ENCODE measurements at regions not wholly inside any gene's neighbourhood (a gene's known extent, or its start where the extent isn't known, plus 50 kb on each side); places are given as distances from the start of the nearest gene placed in this dataset.
"Not testable (repeated sequence)": the region's sequence is repeated elsewhere in the genome, so short reads cannot be mapped to it uniquely, and the experiment has no call there.

- H3K9me3 Mint-ChIP-seq (ENCODE audit: insufficient read depth); H3K4me3 Mint-ChIP-seq; H3K27ac Mint-ChIP-seq; POLR2A ChIA-PET; H3K27me3 Mint-ChIP-seq (ENCODE audit: low read depth); H3K4me1 Mint-ChIP-seq (ENCODE audit: low read depth); ATAC-seq; CTCF ChIA-PET; DNase-seq; H3K36me3 Mint-ChIP-seq (ENCODE audit: low read depth): not testable (repeated sequence)
Measured at GRCh38 chr4:119437515-119437914, 115.6 kb upstream of the FABP2 start.

- DNase-seq; H3K27me3 Mint-ChIP-seq (ENCODE audit: low read depth); H3K9me3 Mint-ChIP-seq (ENCODE audit: insufficient read depth); H3K36me3 Mint-ChIP-seq (ENCODE audit: low read depth); H3K4me1 Mint-ChIP-seq (ENCODE audit: low read depth); H3K4me3 Mint-ChIP-seq; CTCF ChIA-PET; POLR2A ChIA-PET; ATAC-seq: not testable (repeated sequence)
- peak overlapping the region; percentile 7 for H3K27ac Mint-ChIP-seq
Measured at GRCh38 chr4:119408561-119409224, 86.8 kb upstream of the FABP2 start.

- H3K9me3 Mint-ChIP-seq (ENCODE audit: insufficient read depth); DNase-seq; ATAC-seq; POLR2A ChIA-PET; H3K4me3 Mint-ChIP-seq; H3K4me1 Mint-ChIP-seq (ENCODE audit: low read depth); H3K27me3 Mint-ChIP-seq (ENCODE audit: low read depth); H3K36me3 Mint-ChIP-seq (ENCODE audit: low read depth); CTCF ChIA-PET; H3K27ac Mint-ChIP-seq: not testable (repeated sequence)
Measured at GRCh38 chr4:119406721-119407460, 85.0 kb upstream of the FABP2 start.

GRCh38 chr4:119406041-119406440, 84.1 kb upstream of the FABP2 start:
- DNase-seq; H3K4me3 Mint-ChIP-seq; H3K4me1 Mint-ChIP-seq (ENCODE audit: low read depth); H3K9me3 Mint-ChIP-seq (ENCODE audit: insufficient read depth); H3K27me3 Mint-ChIP-seq (ENCODE audit: low read depth); ATAC-seq; H3K27ac Mint-ChIP-seq; H3K36me3 Mint-ChIP-seq (ENCODE audit: low read depth); CTCF ChIA-PET; POLR2A ChIA-PET: not testable (repeated sequence)

- H3K4me1 Mint-ChIP-seq (ENCODE audit: low read depth); H3K27ac Mint-ChIP-seq; H3K4me3 Mint-ChIP-seq; H3K27me3 Mint-ChIP-seq (ENCODE audit: low read depth); H3K36me3 Mint-ChIP-seq (ENCODE audit: low read depth); CTCF ChIA-PET; DNase-seq; POLR2A ChIA-PET; ATAC-seq; H3K9me3 Mint-ChIP-seq (ENCODE audit: insufficient read depth): not testable (repeated sequence)
Measured at GRCh38 chr4:119402322-119403308, 80.7 kb upstream of the FABP2 start.

GRCh38 chr4:119395701-119396100, 73.8 kb upstream of the FABP2 start:
- not testable (repeated sequence) for H3K36me3 Mint-ChIP-seq (ENCODE audit: low read depth)

GRCh38 chr4:119394826-119395225, 72.9 kb upstream of the FABP2 start:
- DNase-seq (no peak), ATAC-seq (no peak)
- Mint-ChIP-seq H3K27me3 (ENCODE audit: low read depth) (no peaks in the 10 kb centered on the region), H3K36me3 (ENCODE audit: low read depth) (peaks cover 2% of the 10 kb centered on the region), H3K27ac (no peak overlapping the region), H3K4me3 (no peak overlapping the region), H3K9me3 (ENCODE audit: insufficient read depth) (no peaks in the 10 kb centered on the region), H3K4me1 (ENCODE audit: low read depth) (no peaks in the 10 kb centered on the region)
- POLR2A ChIA-PET = no interaction called here
- CTCF ChIA-PET = no interaction called here

More at GRCh38 chr4:119395701-119396100, 73.8 kb upstream of the FABP2 start:
- H3K4me3 Mint-ChIP-seq; POLR2A ChIA-PET; CTCF ChIA-PET; DNase-seq; ATAC-seq; H3K9me3 Mint-ChIP-seq (ENCODE audit: insufficient read depth); H3K27me3 Mint-ChIP-seq (ENCODE audit: low read depth); H3K4me1 Mint-ChIP-seq (ENCODE audit: low read depth); H3K27ac Mint-ChIP-seq: not testable (repeated sequence)

GRCh38 chr4:119388791-119389190, 66.9 kb upstream of the FABP2 start:
- ATAC-seq; H3K27ac Mint-ChIP-seq; DNase-seq; H3K4me3 Mint-ChIP-seq; H3K4me1 Mint-ChIP-seq (ENCODE audit: low read depth); H3K36me3 Mint-ChIP-seq (ENCODE audit: low read depth); POLR2A ChIA-PET; CTCF ChIA-PET; H3K9me3 Mint-ChIP-seq (ENCODE audit: insufficient read depth); H3K27me3 Mint-ChIP-seq (ENCODE audit: low read depth): not testable (repeated sequence)

- POLR2A ChIA-PET; H3K36me3 Mint-ChIP-seq (ENCODE audit: low read depth); CTCF ChIA-PET; ATAC-seq; H3K27me3 Mint-ChIP-seq (ENCODE audit: low read depth); H3K9me3 Mint-ChIP-seq (ENCODE audit: insufficient read depth); H3K4me3 Mint-ChIP-seq: not testable (repeated sequence)
- Mint-ChIP-seq H3K27ac (peak overlapping the region; percentile 1), H3K4me1 (ENCODE audit: low read depth) (peaks cover 35% of the 10 kb centered on the region)
- peak; percentile 50 for DNase-seq
Measured at GRCh38 chr4:119374616-119375015, 52.7 kb upstream of the FABP2 start.

GRCh38 chr4:119372316-119373062, 50.6 kb upstream of the FABP2 start:
- H3K27ac Mint-ChIP-seq = not testable (repeated sequence)

More at GRCh38 chr4:119372316-119373062, 50.6 kb upstream of the FABP2 start:
- peaks cover 36% of the 10 kb centered on the region for H3K4me1 Mint-ChIP-seq (ENCODE audit: low read depth)
- POLR2A ChIA-PET; CTCF ChIA-PET; H3K4me3 Mint-ChIP-seq; H3K9me3 Mint-ChIP-seq (ENCODE audit: insufficient read depth); H3K27me3 Mint-ChIP-seq (ENCODE audit: low read depth); H3K36me3 Mint-ChIP-seq (ENCODE audit: low read depth); ATAC-seq; DNase-seq: not testable (repeated sequence)
